Fibroblast of gingiva (primary cell): ENCODE measurements at regions not wholly inside any gene's neighbourhood (a gene's known extent, or its start where the extent isn't known, plus 50 kb on each side); places are given as distances from the start of the nearest gene placed in this dataset.

Experiments used
- DNase-seq: peaks from one replicate; pipeline ENCODE4 v3.0.0-alpha.2; 2011; ENCODE audit warnings: low read depth

DNA sequence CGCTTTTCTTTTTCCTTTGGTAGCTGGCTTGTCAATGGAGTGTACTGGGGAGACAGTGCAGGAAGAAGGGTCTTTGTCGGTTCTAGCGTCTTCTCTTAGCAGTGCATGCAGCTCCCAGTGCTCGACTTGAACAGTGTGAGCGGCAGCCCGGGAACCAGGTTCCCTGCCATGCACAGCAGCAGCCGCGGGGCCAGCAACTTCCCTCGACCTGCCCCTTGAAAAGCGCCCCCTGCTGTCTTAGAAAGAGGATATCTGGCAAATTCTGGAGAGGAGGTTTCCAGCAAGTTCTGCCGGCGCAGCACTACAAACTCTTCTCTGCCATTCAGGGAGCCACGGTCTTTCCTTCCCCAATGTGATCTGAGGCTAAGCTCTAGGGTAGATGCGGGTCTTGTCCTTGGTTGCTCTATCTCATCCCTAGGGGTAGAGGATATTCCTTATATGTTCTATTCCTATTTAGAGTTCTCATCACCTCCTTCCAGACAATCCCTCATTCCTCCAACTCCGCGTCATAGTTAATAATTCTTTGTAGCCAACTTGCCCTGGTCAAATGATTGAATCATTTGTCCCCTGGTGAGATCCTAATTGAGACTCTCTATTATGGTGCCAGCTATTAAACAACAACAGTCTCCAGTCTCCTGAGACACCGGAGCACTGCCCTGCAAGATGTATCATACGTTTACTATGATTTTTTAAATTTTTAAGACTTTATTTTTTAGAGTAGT, 451.3 kb downstream of the PMP22 start:
- DNase-seq = no peak

DNA sequence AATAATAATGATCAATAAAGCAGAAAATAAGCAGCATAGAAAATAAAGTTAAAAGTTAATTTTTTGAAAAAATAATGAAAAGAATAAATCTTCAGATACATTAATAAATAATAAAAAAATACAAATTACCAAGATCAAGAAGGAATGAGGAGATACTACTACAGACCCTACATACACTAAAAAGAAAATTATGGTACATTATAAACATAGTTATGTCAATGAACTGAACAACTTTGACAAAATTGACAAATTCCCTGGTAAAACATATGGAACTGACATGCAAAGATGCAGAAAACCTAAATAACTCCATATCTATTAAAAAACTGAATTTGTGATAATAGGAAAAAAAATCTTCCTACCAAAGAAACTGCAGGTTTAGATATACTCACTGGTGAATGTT, 456.7 kb downstream of the PMP22 start:
- no peak for DNase-seq

DNA sequence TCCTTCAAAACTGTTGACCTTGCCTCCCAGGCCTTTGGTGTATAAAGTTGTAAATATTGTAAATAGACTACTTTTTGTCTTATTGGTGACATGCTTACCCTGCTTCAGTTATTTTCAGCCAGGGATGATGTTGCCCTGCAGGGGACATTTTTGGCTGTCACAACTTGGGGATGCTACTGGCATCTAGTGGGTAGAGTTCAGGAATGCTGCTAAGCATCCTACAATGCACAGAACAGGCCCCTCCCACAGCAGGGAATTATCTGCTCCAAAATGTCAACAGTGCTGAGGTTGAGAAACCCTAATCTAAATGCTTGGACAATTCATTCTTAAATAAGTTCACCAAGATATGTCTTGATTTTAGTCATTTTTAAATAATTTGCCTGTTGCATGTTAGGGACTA, 459.8 kb downstream of the PMP22 start:
- DNase-seq = peak; percentile 18

DNA sequence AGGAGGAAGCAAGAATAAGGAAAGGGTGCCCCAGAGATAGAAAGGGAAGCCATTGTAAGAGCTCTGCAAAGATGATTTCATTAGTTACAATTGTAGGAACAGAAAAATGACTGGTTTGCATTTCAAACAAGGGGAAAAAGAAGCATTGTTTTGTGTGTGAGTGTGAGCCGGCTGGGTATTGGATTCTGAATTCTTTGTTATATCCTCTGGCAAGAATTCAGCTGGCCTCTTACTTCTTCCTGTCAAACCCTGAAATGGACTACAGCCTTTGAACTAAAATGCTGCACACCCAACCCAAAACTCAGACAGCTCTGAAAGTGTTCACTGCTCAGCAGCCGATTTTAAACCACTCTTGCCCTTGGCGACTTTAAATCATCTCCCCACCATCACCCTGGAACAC, 461.3 kb downstream of the PMP22 start:
- DNase-seq = peak; percentile 21

DNA sequence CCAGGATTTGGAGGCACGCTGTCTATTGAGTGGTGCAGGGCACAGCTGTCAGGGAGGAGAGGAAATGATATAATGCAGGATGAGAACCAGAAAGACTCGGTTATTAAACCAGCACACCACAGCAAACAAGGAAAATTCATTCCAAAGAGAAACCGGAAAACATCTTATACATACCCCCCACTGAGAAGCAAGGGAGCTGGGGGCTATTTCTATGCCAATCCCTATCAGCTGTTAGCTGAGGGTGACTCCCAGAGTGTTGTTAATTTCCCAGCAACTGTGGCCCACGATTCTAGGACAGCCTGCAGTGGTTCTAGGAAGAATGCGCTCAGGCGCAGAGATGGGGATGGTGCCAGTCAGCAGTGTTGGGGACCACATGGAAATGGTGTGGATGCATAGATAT, 467.3 kb downstream of the PMP22 start:
- no peak for DNase-seq

DNA sequence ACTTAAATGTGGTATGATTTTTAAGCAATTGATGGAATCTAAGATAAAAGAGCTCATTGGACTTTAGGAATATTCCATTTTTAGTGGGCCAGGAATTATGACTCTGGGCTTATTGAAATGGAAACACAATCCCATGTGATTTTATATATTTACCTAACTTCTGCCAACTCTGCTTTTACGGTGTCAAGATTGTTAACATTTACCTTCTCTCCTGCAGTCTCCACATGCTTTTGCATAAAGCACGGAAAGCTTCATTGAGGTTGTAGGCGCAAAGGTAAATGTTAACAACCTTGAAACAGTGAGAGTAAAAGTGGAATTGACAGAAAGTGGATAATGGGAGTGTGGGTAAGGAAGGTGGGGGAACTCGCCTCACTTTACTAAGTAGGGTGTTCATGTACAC, 468.1 kb downstream of the PMP22 start:
- DNase-seq = no peak

DNA sequence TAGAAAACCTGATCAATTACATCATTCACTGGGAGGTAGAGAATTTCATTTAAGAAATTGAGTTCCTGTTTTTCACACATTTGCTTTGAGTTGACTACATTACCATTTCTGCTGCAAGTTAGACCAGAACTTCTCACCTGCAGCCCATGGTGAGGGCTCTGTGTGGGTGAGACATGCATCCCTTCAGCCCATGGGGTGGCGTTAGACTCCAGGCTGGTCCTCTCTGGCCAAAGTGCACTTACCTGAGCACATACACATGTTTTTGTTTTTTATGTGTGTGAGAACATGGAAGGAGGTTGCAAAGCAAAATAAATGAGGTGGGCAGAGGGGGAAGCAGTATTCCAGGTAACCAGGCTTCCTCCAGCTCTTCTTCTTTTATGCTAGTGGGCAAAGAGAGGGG, 470.2 kb downstream of the PMP22 start:
- no peak for DNase-seq

DNA sequence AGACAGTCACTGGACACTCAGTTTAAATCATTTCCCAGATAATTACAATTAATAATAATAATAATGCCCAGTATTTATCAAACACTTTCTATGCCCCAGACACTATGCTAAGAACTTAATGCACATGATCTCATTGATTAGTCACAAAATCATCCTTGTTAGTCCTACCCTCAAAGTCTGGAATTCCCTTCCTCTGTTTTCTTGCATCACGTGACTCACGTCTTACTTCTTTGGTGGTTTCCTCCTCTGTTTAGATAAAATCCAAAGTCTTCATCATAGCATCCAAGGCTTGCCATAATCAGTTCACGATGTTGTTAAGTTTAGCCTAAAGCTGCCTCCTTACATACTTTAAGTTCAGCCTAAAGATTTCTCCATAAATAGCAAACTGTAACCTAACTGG, 471.9 kb downstream of the PMP22 start:
- peak; percentile 13 for DNase-seq

DNA sequence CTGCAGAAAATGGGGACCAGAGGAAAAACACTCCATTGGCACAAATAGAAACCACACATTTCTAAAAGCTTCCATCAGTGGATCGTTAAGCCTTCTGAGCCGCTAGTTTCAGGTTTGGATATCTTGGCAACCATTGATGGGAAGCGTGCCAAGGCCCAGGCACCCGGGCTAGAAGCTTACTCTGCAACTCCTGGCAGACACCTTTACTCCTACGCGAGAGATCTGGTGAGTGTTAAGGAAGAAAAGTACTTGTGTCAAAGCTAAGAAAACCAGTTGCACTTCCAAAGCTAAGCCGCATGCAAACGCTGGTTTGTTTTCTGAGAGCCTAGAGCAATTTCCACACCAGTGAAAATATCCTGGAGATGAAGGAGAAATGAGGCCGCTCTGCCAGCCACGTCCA, 472.4 kb downstream of the PMP22 start:
- peak; percentile 14 for DNase-seq

DNA sequence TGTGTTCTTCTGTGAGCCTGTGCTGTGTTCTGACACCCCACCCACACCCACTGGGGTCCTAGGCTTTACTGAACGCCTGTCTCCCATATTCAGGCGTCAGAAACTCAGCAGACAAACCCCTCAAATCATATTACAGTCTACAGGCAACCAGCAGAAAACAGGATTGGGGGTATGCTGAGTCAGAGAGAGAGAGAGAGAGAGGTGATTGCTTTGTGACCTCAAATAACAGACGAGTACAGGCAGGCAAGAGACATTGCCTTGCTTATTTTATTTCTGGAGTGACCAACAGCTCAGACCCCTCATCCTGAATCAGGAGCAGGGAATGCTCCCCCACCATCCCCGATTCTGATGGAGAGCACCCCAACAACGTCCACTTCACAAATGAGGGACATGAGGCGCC, 473.9 kb downstream of the PMP22 start:
- no peak for DNase-seq

DNA sequence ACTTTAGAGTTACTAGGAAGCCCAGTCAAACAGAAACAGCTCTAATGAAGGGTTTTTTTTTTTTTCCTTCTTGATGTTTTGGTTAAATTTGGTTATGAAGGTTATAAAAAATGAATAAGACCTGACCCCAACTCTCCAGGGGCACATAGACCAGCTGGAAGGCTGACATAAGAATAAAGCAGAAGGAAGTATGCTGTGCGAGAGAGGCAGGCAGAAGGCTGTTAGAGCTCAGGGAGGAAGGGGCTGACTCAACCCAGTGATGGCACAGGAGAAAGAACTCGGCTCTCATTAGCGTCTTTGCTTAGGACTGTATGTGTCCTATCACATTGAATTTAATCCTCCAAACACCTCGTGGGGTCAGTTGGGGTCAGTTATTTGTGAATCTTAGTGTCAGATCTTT, 474.6 kb downstream of the PMP22 start:
- no peak for DNase-seq

DNA sequence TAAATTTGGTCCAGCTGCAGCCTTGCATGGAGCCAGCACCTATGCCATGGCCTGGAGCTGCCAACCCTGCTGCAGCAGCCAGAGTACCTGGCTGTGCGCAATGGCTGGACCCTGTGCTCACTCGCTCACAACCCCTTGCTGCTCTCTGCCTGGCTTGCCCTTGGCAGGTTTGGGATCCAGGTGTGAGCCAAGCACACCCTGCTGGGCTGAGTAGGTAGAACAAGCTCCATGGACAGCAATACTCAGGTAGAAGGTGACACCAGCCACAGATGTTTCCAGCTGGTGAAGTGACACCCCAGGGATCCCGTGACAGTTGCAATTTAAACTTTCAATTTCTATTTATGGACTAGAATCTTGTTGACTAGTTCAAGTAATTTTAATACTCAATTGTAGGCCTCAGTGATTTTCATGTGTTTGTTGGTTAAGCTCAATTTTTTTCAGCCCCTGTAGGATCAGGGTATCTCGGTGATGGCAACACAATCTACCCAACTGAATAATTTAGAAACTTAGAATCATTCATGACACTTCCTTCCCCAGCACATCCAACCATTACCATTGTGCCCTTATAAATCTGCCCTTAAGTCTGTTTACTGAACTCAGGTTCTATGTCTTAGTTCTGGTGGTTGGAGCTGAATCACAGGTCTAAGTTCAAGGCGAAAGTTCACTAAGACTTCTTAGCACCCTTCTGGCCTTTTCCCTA, 480.0 kb downstream of the PMP22 start:
- DNase-seq = no peak

DNA sequence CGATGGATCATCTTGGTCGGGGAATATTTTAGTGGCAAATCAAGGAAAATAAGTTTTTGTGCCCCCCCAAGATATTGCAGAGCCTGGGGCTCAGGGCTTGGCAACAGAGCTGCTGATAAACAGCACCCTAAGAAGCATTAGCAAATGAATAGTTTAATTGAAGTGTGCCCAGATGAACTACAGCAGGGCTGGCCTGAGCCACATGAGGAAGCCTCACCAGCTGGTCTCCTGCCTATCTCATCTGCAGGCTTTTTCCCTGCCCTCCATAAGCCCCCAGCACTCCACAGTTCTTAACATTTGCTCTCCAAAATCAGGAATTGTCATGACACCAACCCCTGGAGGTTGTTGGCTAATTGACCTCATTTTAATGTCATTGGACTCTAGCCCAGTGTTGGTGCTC, 480.2 kb downstream of the HS3ST3B1 start:
- no peak for DNase-seq

DNA sequence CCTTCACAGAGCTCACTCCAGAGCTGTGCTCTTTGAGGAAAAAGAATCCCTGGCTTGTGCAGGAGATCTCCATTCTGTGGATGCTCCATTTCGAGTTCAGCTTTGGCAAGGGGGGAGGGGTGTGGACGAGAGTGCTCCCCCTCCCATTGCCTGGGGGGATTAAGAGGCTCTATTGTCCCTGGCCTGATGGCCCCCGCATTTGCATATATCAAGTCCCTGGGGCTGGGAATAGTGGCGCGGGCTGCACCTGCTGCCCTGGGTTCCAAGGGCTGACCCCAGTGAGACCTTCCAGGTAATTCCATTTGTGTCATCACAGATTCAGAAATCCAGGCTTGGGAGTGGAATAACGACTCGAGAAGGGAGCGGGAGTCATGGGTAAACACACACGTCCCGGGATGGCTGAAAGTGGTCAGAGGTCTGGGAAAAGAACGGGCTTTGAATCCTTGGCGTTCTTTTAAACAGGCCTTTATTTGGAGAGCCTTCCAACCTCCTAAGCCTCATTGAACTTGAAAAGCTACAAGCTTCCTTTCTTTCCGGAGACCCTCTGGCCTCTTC, 479.3 kb downstream of the HS3ST3B1 start:
- DNase-seq = no peak

DNA sequence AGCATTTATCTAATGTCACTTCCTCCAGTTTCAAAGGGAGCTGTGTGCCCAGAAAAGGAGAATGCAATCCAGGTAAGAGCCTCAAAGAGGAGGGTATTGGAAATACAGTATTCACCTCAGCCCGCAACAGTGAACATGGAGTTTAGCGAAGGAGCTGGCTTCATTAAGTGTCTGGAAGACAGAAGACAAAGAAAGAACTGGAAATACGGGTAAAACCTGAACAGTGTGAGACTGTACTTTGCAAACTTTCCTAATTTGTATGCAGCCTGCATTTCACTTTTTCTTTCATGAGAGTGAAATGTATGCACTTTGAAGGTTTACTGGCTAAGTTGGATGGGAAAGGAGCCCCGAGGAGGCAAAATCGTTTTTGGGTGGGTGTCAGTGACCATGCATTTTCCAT, 478.4 kb downstream of the HS3ST3B1 start:
- DNase-seq = no peak

DNA sequence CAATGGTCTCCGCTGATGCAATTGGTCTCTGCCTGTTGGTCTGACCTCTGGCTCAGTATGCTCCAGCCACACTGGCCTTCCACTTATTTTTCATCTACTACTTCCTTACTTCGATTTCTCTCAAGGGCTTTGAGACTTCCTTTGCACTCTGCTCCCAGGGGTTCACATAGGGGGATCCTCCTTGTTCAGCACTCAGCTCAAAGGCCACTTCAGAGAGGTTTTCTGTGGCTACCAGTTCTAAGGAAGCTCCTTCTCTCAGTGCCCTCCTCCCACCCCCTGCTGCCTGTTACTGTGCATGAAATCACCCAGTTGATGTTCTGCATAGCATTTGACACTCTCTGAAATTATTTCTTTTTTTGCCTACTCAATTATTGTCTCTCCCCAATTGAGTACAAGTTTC, 476.4 kb downstream of the HS3ST3B1 start:
- no peak for DNase-seq

DNA sequence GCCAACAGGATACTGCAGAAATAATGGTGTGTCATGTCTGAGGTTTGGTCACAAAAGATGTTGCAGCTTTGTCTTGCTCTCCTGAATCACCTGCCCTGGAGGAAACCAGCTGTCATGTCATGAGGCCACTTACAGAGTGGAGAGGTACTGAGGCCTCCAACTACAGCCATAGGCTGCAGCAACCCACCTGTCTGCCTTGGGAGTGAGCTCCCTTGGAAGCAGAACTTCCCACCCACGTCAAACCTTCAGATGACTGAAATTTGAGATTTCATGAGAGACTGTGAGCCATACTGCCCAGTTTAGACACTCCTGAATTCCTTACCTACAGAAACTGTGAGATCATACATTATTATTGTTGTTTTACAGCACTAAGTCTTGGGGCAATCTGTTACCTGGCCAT, 475.9 kb downstream of the HS3ST3B1 start:
- DNase-seq = no peak

DNA sequence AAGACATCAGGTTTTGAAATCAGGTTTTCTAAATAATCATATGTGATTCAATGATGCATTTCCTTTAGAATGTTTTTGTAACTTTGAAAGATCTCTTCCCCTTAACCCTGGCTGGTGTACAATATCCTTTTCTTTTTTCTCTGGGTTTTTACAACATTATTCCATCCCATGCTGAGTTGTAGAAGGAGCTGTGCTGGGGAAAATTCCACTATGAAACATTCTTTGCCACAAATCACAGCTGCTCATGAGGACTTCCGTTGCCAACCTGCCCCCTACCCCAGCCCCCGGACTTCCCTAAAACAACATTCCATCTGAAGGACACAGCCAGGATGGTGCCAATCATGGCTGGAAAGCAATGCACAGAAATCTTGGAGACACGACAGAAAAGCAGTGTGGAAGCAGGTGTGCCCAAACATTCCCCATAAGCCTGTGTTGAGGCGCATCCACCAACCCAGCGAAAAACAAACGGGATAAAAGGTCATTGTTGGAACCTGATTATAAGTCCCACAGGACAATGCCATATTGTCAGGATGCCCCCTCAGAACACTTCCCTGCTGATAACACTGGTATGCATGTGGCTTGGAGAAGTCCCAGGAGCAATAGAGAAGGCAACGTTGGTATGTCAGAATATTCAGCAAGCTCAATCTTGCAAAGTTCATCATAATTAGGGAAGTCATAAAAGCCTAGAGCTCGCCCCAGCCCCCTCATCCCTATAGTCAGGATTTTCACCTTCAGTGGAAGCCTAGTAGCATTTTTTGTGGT, 475.0 kb downstream of the HS3ST3B1 start:
- no peak for DNase-seq

DNA sequence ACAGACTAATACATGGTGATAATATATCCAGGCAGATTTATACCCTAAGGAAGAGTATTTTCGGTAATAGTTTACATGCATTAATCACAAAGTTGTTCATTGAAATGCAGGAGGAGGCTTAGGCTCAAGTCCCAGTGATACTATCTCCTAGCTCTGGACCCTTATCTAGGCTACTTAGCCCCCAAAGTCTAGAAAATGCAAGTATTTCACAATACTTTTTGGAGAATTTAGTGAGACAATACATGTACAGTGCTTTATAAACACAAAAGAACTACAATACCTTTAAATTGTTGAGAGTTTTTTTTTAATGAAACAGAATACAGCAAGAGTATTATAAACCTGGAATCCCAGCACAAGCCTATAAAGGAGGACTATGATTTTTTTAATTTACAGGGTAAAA, 473.9 kb downstream of the HS3ST3B1 start:
- no peak for DNase-seq

DNA sequence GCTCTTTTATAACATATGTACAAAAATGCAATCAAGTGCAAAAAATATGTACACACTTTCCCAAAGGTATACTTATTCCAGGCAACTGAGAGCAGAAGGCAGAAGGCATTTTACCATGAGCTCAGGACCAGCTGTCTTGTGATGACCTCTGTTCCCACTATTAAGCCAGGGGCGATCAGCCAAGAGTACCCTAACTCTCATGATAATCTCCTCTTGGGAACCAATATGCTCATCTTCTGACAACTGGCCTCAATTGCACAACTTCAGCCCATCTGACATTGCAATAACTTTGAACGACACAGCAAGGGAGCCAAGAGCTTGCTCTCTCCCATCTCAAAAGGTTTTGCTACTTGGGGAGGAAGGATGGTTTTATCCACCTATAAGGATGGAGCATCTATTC, 471.9 kb downstream of the HS3ST3B1 start:
- DNase-seq = no peak

DNA sequence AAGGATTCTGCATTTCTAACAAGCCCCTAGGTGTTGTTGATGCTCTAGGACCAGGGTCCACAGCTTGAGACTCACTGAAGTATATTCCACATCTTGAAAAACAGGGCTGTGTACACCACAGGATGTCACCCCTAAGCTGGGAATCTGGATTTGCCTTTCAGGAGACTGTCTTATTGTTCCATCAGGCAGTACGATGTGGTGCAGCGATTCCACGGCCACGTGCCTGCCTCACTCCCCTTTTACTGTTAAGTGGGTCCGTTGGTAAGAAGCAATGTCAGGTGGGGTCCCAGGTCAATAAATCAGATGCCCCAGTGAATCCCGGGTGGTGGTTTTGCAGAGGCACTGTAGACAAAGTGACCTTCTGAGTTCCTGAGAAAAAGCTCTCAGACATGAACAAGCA, 470.7 kb downstream of the HS3ST3B1 start:
- DNase-seq = no peak

DNA sequence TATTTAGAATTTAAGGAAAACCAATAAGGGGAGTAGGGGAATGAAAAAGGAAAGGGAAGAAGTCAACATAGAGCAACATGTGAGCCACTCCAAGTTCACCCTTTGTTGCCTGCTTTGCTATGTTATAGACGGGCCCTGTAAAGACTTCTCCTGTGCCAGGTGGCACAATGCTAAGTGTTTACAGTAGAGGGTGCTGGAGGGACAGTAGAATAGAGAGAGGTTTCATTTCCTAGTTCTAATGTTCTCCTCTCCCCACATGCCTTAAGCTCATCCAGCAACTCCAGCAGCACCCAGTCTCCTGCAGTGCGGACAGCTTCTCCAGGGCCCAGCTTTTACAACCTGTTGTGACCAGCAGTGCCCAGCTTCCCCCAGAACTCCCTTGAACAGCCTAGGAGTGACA, 468.0 kb downstream of the HS3ST3B1 start:
- DNase-seq = no peak
